22Rv1 (cell line): ENCODE measurements at regions not wholly inside any gene's neighbourhood (a gene's known extent, or its start where the extent isn't known, plus 50 kb on each side); places are given as distances from the start of the nearest gene placed in this dataset.
A peak's percentile ranks its signal among the peaks of the same experiment; 100 is the strongest.
"Not testable (repeated sequence)": the region's sequence is repeated elsewhere in the genome, so short reads cannot be mapped to it uniquely, and the experiment has no call there.

ENCODE experiments used
- H3K27ac ChIP-seq: fragments of 450-650 bp; 2 replicates; pipeline ENCODE4 v1.5.1; 2017
- ZFX ChIP-seq: fragments of 450-650 bp; IDR thresholded peaks from 2 replicates; pipeline ENCODE4 v1.6.1; 2017; ENCODE audit warnings: antibody characterized with exemption, borderline replicate concordance
- TF ChIP-seq, protein P1 (sequence below): fragments of 450-650 bp; IDR thresholded peaks from 2 replicates; pipeline ENCODE4 v1.5.1; 2017; ENCODE audit warnings: mild to moderate bottlenecking

DNA sequence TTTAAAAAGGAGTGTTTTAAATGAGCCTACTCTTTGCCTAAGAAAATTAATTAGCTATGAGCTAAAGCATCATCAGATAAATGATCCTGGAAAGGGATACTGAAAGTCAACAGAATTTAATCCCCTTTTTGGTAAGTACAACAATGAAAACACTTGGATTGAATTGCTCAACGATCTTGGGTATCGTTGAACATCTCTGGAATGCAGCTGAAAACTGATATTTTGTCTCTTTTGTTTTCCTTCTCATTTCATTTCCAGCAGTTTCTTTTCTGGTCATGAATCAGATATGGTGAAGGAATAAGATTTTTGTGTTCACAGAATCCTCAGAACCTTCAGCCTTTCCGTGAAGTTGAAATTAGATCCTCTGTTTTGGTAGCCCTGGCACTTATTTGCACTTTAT is 771.2 kb downstream of the FSCB start:
- no peak overlapping the region for H3K27ac ChIP-seq
- TF ChIP-seq ZFX: no peak
- TF ChIP-seq, protein P1, sequence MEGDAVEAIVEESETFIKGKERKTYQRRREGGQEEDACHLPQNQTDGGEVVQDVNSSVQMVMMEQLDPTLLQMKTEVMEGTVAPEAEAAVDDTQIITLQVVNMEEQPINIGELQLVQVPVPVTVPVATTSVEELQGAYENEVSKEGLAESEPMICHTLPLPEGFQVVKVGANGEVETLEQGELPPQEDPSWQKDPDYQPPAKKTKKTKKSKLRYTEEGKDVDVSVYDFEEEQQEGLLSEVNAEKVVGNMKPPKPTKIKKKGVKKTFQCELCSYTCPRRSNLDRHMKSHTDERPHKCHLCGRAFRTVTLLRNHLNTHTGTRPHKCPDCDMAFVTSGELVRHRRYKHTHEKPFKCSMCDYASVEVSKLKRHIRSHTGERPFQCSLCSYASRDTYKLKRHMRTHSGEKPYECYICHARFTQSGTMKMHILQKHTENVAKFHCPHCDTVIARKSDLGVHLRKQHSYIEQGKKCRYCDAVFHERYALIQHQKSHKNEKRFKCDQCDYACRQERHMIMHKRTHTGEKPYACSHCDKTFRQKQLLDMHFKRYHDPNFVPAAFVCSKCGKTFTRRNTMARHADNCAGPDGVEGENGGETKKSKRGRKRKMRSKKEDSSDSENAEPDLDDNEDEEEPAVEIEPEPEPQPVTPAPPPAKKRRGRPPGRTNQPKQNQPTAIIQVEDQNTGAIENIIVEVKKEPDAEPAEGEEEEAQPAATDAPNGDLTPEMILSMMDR: no peak

DNA sequence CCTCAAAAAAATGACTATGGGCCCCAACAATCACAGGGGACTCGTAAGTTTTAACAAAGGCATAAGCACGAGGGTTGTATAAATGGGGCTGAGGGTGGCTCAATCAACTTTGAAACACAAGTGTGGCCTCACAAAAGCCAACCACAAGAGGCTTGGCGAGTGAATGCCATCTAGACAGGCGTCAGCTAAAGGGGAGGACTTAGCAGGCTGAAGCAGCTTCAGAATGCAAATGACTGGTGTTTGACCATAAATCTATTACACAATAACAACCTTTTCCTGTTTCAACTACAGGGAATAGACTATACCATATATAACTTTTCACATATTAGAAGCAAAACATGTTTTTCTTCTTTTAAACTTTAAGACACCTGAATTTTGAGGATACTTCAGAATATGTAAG is 777.9 kb downstream of the FSCB start:
- H3K27ac ChIP-seq: no peak overlapping the region
- no peak for TF ChIP-seq ZFX

DNA sequence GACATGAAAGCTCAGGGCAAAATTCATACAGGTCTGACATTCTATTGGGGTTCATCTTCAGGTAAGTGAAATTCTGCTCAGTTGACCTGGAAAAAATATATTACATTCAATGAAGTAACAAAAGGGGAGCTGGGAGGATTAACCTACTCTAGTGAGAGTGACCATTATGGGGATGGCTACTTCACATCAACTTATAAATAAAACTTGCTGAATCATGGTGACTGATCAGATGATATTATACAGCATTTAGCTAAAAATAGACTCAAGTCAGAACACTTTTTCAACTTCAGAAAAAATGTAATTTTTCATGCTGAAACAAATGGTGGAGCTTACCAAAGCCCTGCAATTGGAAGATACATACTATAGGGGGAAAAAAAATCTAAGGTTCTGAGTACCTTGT is 800.2 kb downstream of the FSCB start:
- H3K27ac ChIP-seq: no peak overlapping the region
- no peak for TF ChIP-seq ZFX
- TF ChIP-seq, protein P1: no peak

DNA sequence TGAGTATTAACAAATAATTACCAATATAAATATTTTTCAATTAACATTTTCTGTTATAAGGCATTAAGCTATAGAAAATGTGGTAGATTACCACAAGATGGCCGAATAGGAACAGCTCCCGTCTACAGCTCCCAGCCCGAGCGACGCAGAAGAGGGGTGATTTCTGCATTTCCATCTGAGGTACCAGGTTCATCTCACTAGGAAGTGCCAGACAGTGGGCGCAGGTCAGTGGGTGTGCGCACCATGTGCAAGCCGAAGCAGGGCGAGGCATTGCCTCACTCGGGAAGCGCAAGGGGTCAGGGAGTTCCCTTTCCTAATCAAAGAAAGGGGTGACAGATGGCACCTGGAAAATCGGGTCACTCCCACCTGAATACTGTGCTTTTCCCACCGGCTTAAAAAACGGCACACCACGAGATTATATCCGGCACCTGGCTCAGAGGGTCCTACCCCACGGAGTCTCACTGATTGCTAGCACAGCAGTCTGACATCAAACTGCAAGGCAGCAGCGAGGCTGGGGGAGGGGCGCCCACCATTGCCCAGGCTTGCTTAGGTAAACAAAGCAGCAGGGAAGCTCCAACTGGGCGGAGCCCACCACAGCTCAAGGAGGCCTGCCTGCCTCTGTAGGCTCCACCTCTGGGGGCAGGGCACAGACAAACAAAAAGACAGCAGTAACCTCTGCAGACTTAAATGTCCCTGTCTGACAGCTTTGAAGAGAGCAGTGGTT is 808.4 kb downstream of the FSCB start:
- H3K27ac ChIP-seq: not testable (repeated sequence)

DNA sequence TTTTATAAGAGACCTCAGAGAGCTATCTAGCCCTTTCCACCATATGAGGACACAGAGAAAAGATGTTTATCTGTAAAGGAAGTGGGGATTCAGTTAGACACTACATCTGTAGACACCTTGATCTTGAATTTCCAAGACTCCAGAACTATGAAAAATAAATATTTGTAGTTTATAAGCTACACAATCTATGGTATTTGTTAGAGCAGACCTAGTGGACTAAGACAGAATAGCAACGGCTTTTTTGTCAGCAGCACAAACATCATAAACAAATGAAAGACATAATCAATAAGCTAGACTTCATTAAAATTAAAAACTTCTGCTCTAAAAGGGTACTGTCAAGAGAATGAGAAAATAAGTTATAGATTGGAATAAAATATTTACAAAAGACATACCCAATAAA is 810.1 kb downstream of the FSCB start:
- TF ChIP-seq ZFX: no peak
- TF ChIP-seq, protein P1: peak; percentile 23; the same call in 1 of the 2 replicates

DNA sequence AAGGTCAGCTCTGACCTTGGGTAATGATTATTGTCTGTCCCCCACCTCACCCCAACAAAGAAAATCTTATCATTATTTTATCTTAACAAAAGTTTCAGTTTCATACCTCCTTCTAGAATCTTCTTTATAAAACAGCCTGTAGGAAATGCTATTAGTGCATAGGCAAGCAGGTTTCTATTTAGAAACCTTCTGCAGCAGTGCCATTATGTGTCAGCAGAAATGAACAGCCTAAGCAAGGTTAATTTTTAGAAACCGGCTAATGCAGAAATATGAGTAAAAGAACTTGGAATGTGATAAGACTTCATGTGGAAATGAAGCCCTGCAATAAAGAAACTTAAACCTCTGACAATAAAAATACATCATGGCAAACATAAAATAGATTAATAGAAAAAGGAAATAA is 814.4 kb downstream of the FSCB start:
- no peak for TF ChIP-seq ZFX
- TF ChIP-seq, protein P1: no peak
- H3K27ac ChIP-seq: no peak overlapping the region

More for the DNA sequence above, 810.1 kb downstream of the FSCB start:
- H3K27ac ChIP-seq: no peak overlapping the region

DNA sequence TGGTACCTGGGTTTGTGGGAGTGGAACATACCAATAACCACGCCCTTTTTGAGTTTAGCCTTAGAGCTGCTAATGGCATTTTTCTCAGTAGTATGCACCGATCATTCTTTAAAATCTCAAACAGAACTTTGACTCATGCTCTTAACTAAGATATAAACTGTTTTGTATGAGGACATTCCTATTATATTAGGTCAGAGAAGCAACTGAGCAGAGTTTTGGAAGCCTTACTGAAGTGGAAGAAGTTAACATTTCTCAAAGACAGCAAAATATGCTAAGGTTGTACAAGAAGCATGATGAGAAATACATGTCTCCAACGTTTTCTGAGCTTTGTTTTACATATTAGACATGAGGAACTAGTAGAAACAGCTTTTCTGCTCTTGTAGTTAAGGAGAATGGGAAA is 819.2 kb downstream of the FSCB start:
- no peak for TF ChIP-seq ZFX
- TF ChIP-seq, protein P1: no peak
- no peak overlapping the region for H3K27ac ChIP-seq

DNA sequence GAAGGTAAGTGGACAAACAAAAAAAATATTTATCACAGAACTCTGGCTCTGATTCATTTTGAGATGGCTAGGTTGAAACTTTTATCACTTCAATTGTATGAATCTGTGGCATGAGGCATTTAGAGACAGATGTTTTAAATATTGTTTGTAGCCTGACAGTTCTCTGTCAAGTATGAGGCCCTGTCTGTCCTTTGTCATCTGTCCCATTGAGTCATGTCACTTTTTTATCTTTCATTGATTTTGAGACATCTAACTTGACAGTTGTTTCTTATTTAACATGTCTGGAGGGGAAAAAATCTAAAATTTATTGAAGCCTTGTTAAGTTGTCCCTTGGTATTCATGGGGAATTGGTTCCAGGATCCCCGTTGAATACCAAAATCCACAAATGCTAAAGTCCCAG is 829.5 kb downstream of the FSCB start:
- TF ChIP-seq, protein P1: no peak
- no peak for TF ChIP-seq ZFX
- H3K27ac ChIP-seq: no peak overlapping the region
